ENCODE measurements at regions not wholly inside any gene's neighbourhood (a gene's known extent, or its start where the extent isn't known, plus 50 kb on each side); places are given as distances from the start of the nearest gene placed in this dataset.
A peak's percentile ranks its signal among the peaks of the same experiment; 100 is the strongest.
"Not testable (repeated sequence)": the region's sequence is repeated elsewhere in the genome, so short reads cannot be mapped to it uniquely, and the experiment has no call there.

- DNase-seq = no peak
These were observed 185.0 kb downstream of the MIS18A start for GRCh38 chr21:32093646-32094462.

GRCh38 chr21:32090956-32091355 lies 187.9 kb downstream of the MIS18A start:
- DNase-seq = no peak

GRCh38 chr21:32089766-32090165 lies 189.1 kb downstream of the MIS18A start:
- no peak for DNase-seq

GRCh38 chr21:32088471-32088870 lies 190.4 kb downstream of the MIS18A start:
- no peak for DNase-seq

- no peak for DNase-seq
These were observed 191.4 kb downstream of the MIS18A start for GRCh38 chr21:32087447-32087846.

GRCh38 chr21:32083197-32083596 lies 195.7 kb downstream of the MIS18A start:
- DNase-seq = peak; percentile 50

GRCh38 chr21:32082466-32082865 lies 196.4 kb downstream of the MIS18A start:
- DNase-seq = no peak

DNA sequence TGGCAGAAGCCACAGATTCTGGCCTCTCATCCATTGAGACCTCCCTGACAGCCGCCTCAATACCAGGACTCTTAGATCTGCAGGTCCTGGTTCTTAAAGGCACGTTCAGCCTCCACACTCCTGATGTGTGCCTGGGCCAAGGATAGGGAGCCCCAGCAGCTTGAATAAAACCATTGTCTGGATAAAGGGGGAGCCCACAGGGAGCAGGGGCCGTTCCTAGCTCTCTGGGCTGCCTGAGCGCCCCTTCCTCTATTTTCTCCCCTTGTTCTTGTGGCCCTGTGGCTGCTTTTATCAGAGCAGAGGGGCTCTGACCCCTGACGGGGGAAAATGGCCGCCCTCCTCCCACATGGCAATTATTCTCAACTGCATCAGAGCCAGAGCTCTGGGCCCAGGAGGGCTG lies 200.8 kb downstream of the HUNK start:
- no peak for DNase-seq

- DNase-seq = no peak
These were observed 200.4 kb downstream of the HUNK start for GRCh38 chr21:32073190-32073589.

GRCh38 chr21:32071620-32072019 lies 198.8 kb downstream of the HUNK start:
- not testable (repeated sequence) for DNase-seq

- no peak for DNase-seq
These were observed 198.0 kb downstream of the HUNK start for GRCh38 chr21:32070676-32071330.

- DNase-seq = no peak
These were observed 197.3 kb downstream of the HUNK start for GRCh38 chr21:32070126-32070525.

DNA sequence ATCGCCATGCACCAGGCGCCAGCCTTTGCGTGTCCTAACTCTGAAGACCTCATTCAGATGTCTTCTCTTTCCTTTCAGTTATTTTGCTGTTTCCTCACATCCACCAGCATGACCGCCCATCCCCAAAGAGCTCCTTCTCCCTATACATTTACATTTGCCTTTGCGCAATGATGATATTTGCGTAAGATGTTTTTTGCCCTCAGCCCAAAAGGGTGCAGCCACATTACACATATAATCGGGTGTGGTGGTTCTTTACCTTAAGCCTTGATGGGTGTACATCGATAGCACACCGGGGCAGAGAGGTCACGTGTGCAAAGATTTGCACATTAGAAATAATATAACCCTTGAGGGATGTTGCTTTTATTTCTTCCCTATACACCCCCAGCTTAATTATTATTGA lies 192.8 kb downstream of the HUNK start:
- DNase-seq = no peak

GRCh38 chr21:32064281-32064910 lies 191.6 kb downstream of the HUNK start:
- DNase-seq = no peak

GRCh38 chr21:32062591-32063227 lies 189.9 kb downstream of the HUNK start:
- no peak for DNase-seq

- no peak for DNase-seq
These were observed 188.9 kb downstream of the HUNK start for GRCh38 chr21:32061729-32062128.

DNA sequence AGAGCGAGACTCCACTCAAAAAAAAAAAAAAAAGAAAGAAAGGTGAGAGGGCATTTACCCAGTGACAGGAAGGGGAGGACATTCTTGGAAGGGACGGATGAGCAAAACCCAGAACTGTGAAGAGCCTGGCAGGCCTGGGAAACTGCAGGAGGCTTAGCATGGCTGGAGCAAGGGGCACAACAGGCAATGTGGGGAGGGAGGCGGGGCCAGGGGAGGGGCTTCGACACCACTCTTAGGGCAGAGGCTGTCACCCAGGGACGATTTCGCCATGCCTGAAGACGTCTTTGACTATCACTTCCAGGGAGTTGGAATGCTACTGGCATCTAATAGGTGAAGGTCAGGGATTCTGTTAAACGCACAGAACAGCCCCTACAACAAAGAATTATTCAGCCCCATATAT lies 184.0 kb downstream of the HUNK start:
- DNase-seq = no peak

DNA sequence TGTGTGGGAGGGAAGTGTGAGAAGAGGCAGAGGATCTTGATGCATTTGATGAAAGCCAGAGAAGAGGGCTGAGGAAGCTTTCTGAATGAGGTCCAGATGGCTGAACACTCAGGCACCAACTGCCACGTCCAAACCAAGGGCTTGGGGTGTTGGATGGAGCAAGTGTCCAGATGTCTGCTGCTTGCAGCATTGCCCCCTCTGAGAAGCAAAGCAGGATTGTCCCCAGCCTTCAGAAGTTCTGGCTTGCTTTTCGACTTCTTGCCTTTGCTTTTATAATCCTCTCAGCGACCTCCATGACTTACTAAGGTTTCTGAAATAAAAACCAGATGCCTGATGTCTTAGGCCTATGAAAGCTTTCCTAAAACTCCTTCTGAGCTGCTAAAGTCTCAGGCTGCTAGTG lies 182.5 kb downstream of the HUNK start:
- DNase-seq = no peak
